ENCODE measurements at regions not wholly inside any gene's neighbourhood (a gene's known extent, or its start where the extent isn't known, plus 50 kb on each side); places are given as distances from the start of the nearest gene placed in this dataset.

GRCh38 chr5:120841830-120842229 is 377.7 kb downstream of the PRR16 start:
- H3K4me3 ChIP-seq (ENCODE audit: low read depth, low read length): no peak overlapping the region
- no peak for DNase-seq (ENCODE audit: low read depth, low spot score)
- in situ Hi-C loops (cut with HindIII; ENCODE audit: low sequenced_read_pairs): no loop called here
- no peak for TF ChIP-seq CTCF (IDR thresholded peaks at IDR 0.05; ENCODE audit: low read depth, low read length)

- no peak for DNase-seq (ENCODE audit: low read depth, low spot score)
- in situ Hi-C loops (cut with HindIII; ENCODE audit: low sequenced_read_pairs): no loop called here
- no peak overlapping the region for H3K4me3 ChIP-seq (ENCODE audit: low read depth, low read length)
- no peak for TF ChIP-seq CTCF (IDR thresholded peaks at IDR 0.05; ENCODE audit: low read depth, low read length)
Observed at GRCh38 chr5:120843390-120843980, 379.4 kb downstream of the PRR16 start.

- in situ Hi-C loops (cut with HindIII; ENCODE audit: low sequenced_read_pairs): no loop called here
- no peak for TF ChIP-seq CTCF (IDR thresholded peaks at IDR 0.05; ENCODE audit: low read depth, low read length)
- no peak for DNase-seq (ENCODE audit: low read depth, low spot score)
- no peak overlapping the region for H3K4me3 ChIP-seq (ENCODE audit: low read depth, low read length)
Observed at GRCh38 chr5:120848883-120849282, 384.8 kb downstream of the PRR16 start.

- no peak for DNase-seq (ENCODE audit: low read depth, low spot score)
- TF ChIP-seq CTCF (IDR thresholded peaks at IDR 0.05; ENCODE audit: low read depth, low read length): no peak
- in situ Hi-C loops (cut with HindIII; ENCODE audit: low sequenced_read_pairs): no loop called here
- no peak overlapping the region for H3K4me3 ChIP-seq (ENCODE audit: low read depth, low read length)
Observed at GRCh38 chr5:120852222-120852860, 388.2 kb downstream of the PRR16 start.

GRCh38 chr5:120866997-120867396 is 402.9 kb downstream of the PRR16 start:
- no peak overlapping the region for H3K4me3 ChIP-seq (ENCODE audit: low read depth, low read length)
- TF ChIP-seq CTCF (IDR thresholded peaks at IDR 0.05; ENCODE audit: low read depth, low read length): no peak
- in situ Hi-C loops (cut with HindIII; ENCODE audit: low sequenced_read_pairs): no loop called here
- DNase-seq (ENCODE audit: low read depth, low spot score): no peak

GRCh38 chr5:120869831-120870230 is 405.7 kb downstream of the PRR16 start:
- in situ Hi-C loops (cut with HindIII; ENCODE audit: low sequenced_read_pairs): no loop called here
- no peak for TF ChIP-seq CTCF (IDR thresholded peaks at IDR 0.05; ENCODE audit: low read depth, low read length)
- DNase-seq (ENCODE audit: low read depth, low spot score): no peak
- H3K4me3 ChIP-seq (ENCODE audit: low read depth, low read length): no peak overlapping the region

All from astrocyte of the spinal cord (primary cell).